ENCODE measurements at regions not wholly inside any gene's neighbourhood (a gene's known extent, or its start where the extent isn't known, plus 50 kb on each side); places are given as distances from the start of the nearest gene placed in this dataset.
"Not testable (repeated sequence)": the region's sequence is repeated elsewhere in the genome, so short reads cannot be mapped to it uniquely, and the experiment has no call there.

DNA sequence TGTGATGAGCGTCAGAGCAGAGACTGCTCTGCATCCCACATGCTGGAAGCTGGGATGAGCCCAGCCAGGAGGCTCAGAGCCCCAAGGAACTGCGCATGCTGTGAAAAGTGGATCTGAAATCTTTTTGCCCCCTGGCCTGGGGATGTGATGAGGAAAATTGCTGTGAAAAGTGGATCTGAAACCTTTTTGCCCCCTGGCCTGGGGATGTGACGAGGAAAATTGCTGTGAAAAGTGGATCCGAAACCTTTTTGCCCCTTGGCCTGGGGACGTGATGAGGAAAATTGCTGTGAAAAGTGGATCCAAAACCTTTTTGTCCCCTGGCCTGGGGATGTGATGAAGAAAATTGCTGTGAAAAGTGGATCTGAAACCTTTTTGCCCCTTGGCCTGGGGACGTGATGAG lies 187.9 kb downstream of the BANP start:
- H3K4me1 ChIP-seq (replicated peaks in 1 of 2); H3K27ac ChIP-seq; H3K4me3 ChIP-seq; in situ Hi-C loops (cut with MboI; ENCODE audit: low pct_unique_long_range_greater_than_20kb in 2 of 9, low sequenced_read_pairs in 9 of 9, unreplicated experiment in 9 of 9); ATAC-seq (replicated peaks in 6 of 8): not testable (repeated sequence)
- WGBS, 10 experiments: 86 to 100% (median 100%) methylated on average over 1 of the region's 6 CpGs; no CpG with 5 or more reads in 7 of the 10 experiments

DNA sequence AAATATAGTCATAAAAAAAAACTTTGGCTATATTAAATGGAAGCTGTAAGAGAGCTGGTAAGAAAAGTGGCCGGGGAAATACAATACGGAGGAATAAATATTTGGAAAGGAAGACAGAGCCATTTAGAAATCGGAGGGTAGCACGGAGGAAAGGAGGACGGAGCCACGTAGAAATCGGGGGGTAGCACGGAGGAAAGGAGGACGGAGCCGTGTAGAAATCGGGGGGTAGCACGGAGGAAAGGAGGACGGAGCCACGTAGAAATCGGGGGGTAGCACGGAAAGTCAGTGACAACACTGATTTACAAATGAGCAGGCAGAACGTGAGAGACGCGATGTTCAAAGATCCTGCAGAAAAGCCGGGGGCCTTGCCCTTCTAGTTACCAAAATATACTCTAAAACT lies 189.0 kb downstream of the BANP start:
- WGBS, 10 experiments: 80 to 96% (median 91%) methylated on average over 1 to 20 of the region's 20 CpGs
- ATAC-seq (replicated peaks in 6 of 8); in situ Hi-C loops (cut with MboI; ENCODE audit: low pct_unique_long_range_greater_than_20kb in 2 of 9, low sequenced_read_pairs in 9 of 9, unreplicated experiment in 9 of 9); H3K27ac ChIP-seq; H3K4me3 ChIP-seq; H3K4me1 ChIP-seq (replicated peaks in 1 of 2): not testable (repeated sequence)

DNA sequence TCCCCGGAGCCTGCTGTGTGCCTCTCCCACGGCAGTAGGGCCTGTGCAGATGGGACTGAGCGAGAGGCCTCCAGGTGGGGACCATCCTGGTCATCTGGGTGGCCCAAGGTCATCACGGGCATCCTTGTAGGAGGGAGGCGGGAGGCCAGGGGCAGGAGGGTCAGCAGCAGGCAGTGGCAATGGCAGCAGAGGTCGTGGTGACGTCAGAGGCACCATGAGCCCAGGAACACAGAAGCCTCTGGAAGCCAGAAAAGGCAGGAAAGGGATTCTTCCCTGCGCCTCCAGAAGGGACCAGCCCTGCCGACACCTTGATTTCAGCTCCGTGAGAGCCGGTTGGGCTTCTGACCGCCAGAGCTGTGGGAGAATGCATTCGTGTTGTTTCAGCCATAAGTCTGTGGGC lies 190.3 kb downstream of the BANP start:
- in situ Hi-C loops (cut with MboI; ENCODE audit: low pct_unique_long_range_greater_than_20kb in 2 of 9, low sequenced_read_pairs in 9 of 9, unreplicated experiment in 9 of 9): no loop called here
- no CpG with 5 or more reads among the region's 13 CpGs for WGBS, 10 experiments

GRCh38 chr16:88142056-88142935 lies 191.1 kb downstream of the BANP start:
- in situ Hi-C loops (cut with MboI; ENCODE audit: low pct_unique_long_range_greater_than_20kb in 2 of 9, low sequenced_read_pairs in 9 of 9, unreplicated experiment in 9 of 9); ATAC-seq (replicated peaks in 6 of 8); H3K4me3 ChIP-seq; H3K27ac ChIP-seq; H3K4me1 ChIP-seq (replicated peaks in 1 of 2): not testable (repeated sequence)
- WGBS, 10 experiments: 80 to 84% methylated on average over 1 to 3 of the region's 23 CpGs; no CpG with 5 or more reads in 8 of the 10 experiments

More for the DNA sequence above, 190.3 kb downstream of the BANP start:
- no peak for ATAC-seq (replicated peaks in 6 of 8)
- peaks cover 2 to 3% of the 10 kb centered on the region in 2 donors for H3K4me1 ChIP-seq (replicated peaks in 1 of 2)
- H3K4me3 ChIP-seq: no peak overlapping the region
- H3K27ac ChIP-seq: no peak overlapping the region

GRCh38 chr16:88143122-88144027 lies 192.1 kb downstream of the BANP start:
- H3K4me1 ChIP-seq (replicated peaks in 1 of 2); H3K4me3 ChIP-seq; in situ Hi-C loops (cut with MboI; ENCODE audit: low pct_unique_long_range_greater_than_20kb in 2 of 9, low sequenced_read_pairs in 9 of 9, unreplicated experiment in 9 of 9): not testable (repeated sequence)
- peak; percentile 12 to 81 (median 76) for ATAC-seq (replicated peaks in 6 of 8)
- peak overlapping the region in 1 of 2 donors; percentile 55 for H3K27ac ChIP-seq
- no CpG with 5 or more reads among the region's 39 CpGs for WGBS, 10 experiments

DNA sequence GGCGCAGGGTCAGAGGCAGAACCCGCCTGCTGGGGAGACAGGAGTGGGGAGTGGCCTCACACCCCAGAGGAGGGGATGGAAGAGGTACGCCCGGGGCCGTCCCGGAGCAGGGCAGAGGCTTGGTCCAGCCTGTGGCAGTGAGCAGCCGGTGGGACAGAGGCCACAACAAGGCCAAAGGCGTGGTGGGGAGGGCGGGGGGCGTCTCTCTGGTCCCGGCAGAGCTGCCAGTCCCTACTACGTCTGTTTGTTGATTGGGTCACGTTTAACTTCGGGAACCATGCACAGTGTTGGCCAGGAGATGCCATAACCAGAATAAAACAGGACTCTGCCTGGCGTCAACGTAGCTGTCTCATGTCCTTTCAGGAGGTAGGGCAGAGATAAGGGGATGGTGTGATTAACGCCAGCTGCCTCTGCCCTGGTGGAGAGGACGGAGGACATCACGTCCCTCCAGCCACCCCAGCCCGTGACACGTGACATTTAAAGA lies 192.8 kb downstream of the BANP start:
- peak in 6 of 8 experiments; percentile 18 to 46 (median 22) for ATAC-seq (replicated peaks in 6 of 8)
- in situ Hi-C loops (cut with MboI; ENCODE audit: low pct_unique_long_range_greater_than_20kb in 2 of 9, low sequenced_read_pairs in 9 of 9, unreplicated experiment in 9 of 9): no loop called here
- WGBS, 10 experiments: 20% methylated on average over 2 of the region's 21 CpGs; no CpG with 5 or more reads in 9 of the 10 experiments
- H3K27ac ChIP-seq: peak overlapping the region in 1 of 2 donors; percentile 55
- no peak overlapping the region for H3K4me3 ChIP-seq
- H3K4me1 ChIP-seq (replicated peaks in 1 of 2): peaks cover 2 to 5% of the 10 kb centered on the region in 2 donors

DNA sequence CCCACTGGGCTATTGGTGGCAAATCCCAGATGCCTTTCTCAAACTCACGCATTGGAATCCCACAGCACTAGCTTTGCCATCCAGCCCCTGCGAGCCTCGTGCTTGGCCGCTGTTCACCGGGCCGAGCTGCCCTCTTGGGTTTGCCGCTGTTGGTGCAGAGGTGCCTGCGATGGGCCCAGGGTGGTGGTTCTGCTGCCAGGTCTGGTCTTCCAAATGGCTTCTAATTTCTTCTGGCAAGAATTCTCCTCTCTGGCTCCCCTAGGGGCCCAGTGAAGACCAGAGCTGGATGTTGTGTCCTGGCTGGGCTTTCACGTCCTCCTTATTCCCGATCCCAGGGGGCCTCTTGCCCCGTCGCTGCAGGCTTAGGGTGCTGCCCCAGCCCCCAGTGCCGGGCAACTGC lies 194.1 kb downstream of the BANP start:
- H3K27ac ChIP-seq; in situ Hi-C loops (cut with MboI; ENCODE audit: low pct_unique_long_range_greater_than_20kb in 2 of 9, low sequenced_read_pairs in 9 of 9, unreplicated experiment in 9 of 9); H3K4me3 ChIP-seq: not testable (repeated sequence)
- 0 to 100% (median 100%) methylated on average over 1 of the region's 13 CpGs; no CpG with 5 or more reads in 7 of the 10 experiments for WGBS, 10 experiments
- ATAC-seq (replicated peaks in 6 of 8): peak in 1 of 8 experiments; percentile 40
- H3K4me1 ChIP-seq (replicated peaks in 1 of 2): peaks cover 5 to 11% of the 10 kb centered on the region in 2 donors

DNA sequence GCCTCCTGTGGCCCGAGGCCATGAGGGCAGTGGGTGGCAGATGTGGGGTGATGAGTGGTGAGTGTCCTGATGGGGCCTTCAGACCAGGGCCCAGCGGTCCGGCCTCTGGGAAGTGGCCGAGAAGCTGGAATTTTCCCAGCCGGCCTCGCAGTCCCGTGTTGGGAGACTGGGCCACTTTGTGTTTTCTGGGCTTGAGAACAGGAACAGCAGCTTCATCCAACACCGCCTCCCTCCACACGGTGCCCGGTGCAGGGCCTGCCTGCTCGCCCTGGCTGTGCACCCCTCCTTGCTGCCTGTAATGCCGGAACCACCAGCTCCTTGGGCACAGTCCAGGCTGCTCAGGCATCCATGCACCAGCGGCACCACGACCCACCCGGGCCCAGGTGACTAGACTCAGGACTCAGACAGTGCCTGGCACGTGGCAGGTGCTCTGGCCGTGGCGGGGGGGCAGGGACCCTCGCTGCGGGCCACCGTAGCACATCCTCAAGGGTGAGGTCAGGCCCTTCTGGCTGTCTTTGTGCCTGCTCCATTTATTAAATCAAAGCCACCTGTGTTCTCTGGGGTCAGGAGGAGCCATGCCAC lies 194.7 kb downstream of the BANP start:
- H3K27ac ChIP-seq; in situ Hi-C loops (cut with MboI; ENCODE audit: low pct_unique_long_range_greater_than_20kb in 2 of 9, low sequenced_read_pairs in 9 of 9, unreplicated experiment in 9 of 9); ATAC-seq (replicated peaks in 6 of 8); H3K4me3 ChIP-seq: not testable (repeated sequence)
- H3K4me1 ChIP-seq (replicated peaks in 1 of 2): peaks cover 5 to 11% of the 10 kb centered on the region in 2 donors
- WGBS, 10 experiments: 80% methylated on average over 1 to 4 of the region's 21 CpGs; no CpG with 5 or more reads in 8 of the 10 experiments

- in situ Hi-C loops (cut with MboI; ENCODE audit: low pct_unique_long_range_greater_than_20kb in 2 of 9, low sequenced_read_pairs in 9 of 9, unreplicated experiment in 9 of 9); H3K4me3 ChIP-seq; ATAC-seq (replicated peaks in 6 of 8); H3K27ac ChIP-seq: not testable (repeated sequence)
- H3K4me1 ChIP-seq (replicated peaks in 1 of 2): peaks cover 5 to 22% of the 10 kb centered on the region in 2 donors
- 90% methylated on average over 2 of the region's 16 CpGs; no CpG with 5 or more reads in 9 of the 10 experiments for WGBS, 10 experiments
Observed at GRCh38 chr16:88148078-88148477, 196.8 kb downstream of the BANP start.

- 20 to 100% (median 84%) methylated on average over 1 to 8 of the region's 11 CpGs; no CpG with 5 or more reads in 6 of the 10 experiments for WGBS, 10 experiments
- ATAC-seq (replicated peaks in 6 of 8); H3K4me3 ChIP-seq; in situ Hi-C loops (cut with MboI; ENCODE audit: low pct_unique_long_range_greater_than_20kb in 2 of 9, low sequenced_read_pairs in 9 of 9, unreplicated experiment in 9 of 9); H3K27ac ChIP-seq: not testable (repeated sequence)
- H3K4me1 ChIP-seq (replicated peaks in 1 of 2): peaks cover 5 to 22% of the 10 kb centered on the region in 2 donors
Observed at GRCh38 chr16:88148682-88149081, 197.4 kb downstream of the BANP start.

- Histone ChIP-seq H3K27ac (peak overlapping the region in 1 of 2 donors; percentile 57), H3K4me1 (replicated peaks in 1 of 2) (peaks cover 3 to 19% of the 10 kb centered on the region in 2 donors)
- in situ Hi-C loops (cut with MboI; ENCODE audit: low pct_unique_long_range_greater_than_20kb in 2 of 9, low sequenced_read_pairs in 9 of 9, unreplicated experiment in 9 of 9); H3K4me3 ChIP-seq: not testable (repeated sequence)
- ATAC-seq (replicated peaks in 6 of 8): peak in 4 of 8 experiments; percentile 7 to 66 (median 44)
- WGBS, 10 experiments: 76 to 100% methylated on average over 2 to 3 of the region's 14 CpGs; no CpG with 5 or more reads in 8 of the 10 experiments
Observed at GRCh38 chr16:88149158-88149603, 197.9 kb downstream of the BANP start.

DNA sequence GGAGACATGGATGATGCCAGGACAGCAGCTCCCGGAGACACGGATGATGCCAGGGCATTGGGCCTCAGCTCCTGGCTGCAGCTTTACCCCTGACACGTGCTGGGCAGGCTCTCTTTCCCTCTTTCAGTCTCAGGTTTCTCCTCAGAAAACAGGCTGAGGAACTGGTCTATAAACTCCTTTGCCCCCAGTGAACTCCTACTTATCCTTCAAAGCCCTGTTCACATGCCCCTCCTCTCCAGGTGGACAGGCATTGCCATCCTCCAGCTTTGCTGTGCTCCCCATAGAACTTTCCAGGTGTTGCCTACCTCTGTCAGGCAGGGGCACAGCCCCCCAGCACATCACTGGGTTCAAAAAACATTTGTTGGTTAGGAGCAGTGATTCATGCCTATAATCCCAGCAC lies 198.4 kb downstream of the BANP start:
- WGBS, 10 experiments: 40% methylated on average over 1 of the region's 3 CpGs; no CpG with 5 or more reads in 9 of the 10 experiments
- ATAC-seq (replicated peaks in 6 of 8); in situ Hi-C loops (cut with MboI; ENCODE audit: low pct_unique_long_range_greater_than_20kb in 2 of 9, low sequenced_read_pairs in 9 of 9, unreplicated experiment in 9 of 9); H3K4me3 ChIP-seq: not testable (repeated sequence)
- peaks cover 3 to 19% of the 10 kb centered on the region in 2 donors for H3K4me1 ChIP-seq (replicated peaks in 1 of 2)
- peak overlapping the region in 1 of 2 donors; percentile 57 for H3K27ac ChIP-seq

Measured in motor neuron (in vitro differentiated cells).